H4 (cell line): ENCODE measurements at regions not wholly inside any gene's neighbourhood (a gene's known extent, or its start where the extent isn't known, plus 50 kb on each side); places are given as distances from the start of the nearest gene placed in this dataset.

ENCODE experiments used
- DNase-seq: peaks from one replicate; pipeline ENCODE4 v3.0.0-alpha.2; 2015; ENCODE audit warnings: low spot score

GRCh38 chr15:73803806-73804205 lies 50.7 kb upstream of the INSYN1 start:
- no peak for DNase-seq

- no peak for DNase-seq
Observed at GRCh38 chr15:73805504-73806089, 52.4 kb upstream of the INSYN1 start.

DNA sequence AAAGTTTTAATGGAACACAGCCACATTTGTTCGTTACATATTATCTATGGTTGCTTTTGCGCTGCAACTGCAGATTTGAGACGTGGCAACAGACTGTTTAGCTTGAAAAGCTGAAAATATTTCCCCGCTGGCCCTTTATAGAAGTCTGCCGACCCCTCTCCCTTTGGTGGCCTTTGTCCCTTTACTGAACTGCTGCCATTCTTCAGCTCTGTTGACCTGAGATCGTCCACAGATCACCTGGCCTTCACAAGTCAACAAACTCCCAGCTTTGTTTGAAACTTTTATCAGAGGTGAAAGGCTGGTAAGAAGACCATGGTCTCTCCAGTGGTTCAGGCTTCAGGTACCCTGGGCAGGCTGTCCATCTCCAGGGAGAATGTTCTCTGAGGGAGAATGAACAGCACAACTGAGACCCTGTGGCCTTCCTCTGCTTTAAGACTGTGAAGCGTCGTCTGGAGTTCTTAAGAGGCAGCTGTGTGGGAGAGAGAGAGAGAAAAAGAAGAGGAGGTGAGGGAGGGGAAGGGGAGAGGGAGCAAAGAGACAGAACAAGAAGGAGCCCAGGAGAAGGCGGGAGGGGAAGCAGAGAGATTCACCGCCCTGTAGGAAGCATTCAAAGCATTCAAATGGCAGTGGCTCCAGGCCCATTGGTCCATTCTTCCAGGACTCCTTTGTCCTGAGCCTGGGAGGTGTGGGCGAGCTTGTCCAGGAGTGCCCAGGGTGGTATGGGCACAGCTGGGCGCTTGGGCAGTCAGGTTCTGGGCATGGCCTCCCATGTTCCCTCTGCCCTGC lies 53.7 kb upstream of the INSYN1 start:
- no peak for DNase-seq

DNA sequence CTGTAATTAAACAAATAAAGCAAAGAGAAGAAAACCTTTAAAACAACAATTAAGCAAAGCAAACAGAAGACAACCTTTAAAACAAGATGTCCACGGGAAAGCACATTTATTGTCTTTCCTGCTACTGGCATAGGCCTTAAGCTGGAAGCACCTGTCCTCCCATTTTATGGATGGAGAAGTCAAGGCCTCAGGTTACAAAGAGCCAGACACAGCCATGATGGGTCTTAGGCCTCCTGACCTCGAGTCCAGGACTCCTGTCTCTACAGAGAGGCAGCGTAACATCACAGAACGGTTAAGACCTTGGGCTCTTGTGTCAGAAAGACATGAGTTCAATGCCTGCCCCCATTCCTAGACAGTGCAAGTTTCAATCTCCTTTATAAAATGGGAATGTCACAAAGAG lies 54.7 kb upstream of the INSYN1 start:
- DNase-seq: no peak

- peak; percentile 28 for DNase-seq
Observed at GRCh38 chr15:73809728-73810501, 56.8 kb upstream of the INSYN1 start.

DNA sequence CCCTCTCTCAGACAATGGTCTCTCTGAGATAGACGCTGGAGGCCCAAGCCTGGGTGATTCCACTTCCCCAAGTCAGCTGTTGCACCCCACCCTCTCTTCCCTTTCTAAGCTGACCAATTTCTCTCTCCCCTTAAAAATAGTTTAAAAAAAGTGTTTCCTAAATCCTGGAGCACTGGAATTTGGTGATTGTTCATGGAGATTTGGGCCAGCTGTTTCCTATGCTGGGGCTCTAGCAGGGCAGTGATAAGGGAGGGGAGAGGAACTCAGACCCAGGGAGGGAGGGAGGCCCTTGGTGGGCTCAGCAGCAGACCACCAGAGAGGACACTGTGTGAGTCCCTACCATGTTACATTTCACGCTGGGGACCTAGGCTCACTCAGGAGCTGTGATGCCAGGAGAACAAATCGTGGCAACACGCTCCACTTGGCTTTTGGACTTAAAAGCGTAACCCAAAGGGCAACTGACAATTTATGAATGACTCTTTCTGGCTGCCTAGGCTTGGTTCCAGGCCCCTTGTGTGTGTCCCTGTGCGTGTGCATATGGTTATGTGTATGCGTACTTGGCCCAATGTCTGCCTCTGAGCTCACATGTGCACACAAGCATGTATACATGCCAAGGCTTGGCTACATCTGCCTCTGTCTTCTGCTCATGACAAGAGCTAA lies 59.8 kb upstream of the INSYN1 start:
- no peak for DNase-seq

GRCh38 chr15:73813589-73813988 lies 59.8 kb upstream of the TBC1D21 start:
- no peak for DNase-seq

GRCh38 chr15:73818308-73818985 lies 54.9 kb upstream of the TBC1D21 start:
- no peak for DNase-seq

- no peak for DNase-seq
Observed at GRCh38 chr15:73821181-73821580, 52.2 kb upstream of the TBC1D21 start.

DNA sequence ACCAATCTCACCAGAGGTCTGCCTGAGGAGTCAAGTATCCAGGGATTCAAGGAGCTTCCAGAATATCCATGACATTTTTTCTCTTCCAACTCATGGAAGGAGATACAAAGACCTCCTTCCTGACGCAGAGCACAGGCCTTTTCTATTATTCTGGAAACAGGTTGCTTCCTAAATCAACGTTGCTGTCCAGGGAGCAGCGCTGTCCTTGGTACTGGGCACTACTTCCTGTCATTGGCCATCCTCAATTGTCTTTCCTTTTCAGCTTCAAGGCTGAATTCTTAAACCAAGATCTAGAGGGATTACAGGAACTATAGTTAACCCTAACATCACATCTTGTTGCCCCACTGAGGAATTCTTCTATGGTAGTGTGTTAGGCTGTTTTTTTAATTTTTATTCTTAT lies 50.4 kb upstream of the TBC1D21 start:
- no peak for DNase-seq
